HL-60 (cell line): ENCODE measurements at regions not wholly inside any gene's neighbourhood (a gene's known extent, or its start where the extent isn't known, plus 50 kb on each side); places are given as distances from the start of the nearest gene placed in this dataset.

Experiments
- CTCF ChIP-seq: IDR thresholded peaks from one replicate; pipeline ENCODE4 v1.5.1; 2011; ENCODE audit warnings: low read length, control low read depth, inconsistent platforms; ENCODE audit not compliant: insufficient read depth
- POLR2AphosphoS5 ChIP-seq: IDR thresholded peaks from 2 replicates; pipeline ENCODE4 v1.6.1; 2012; ENCODE audit warnings: low read depth

GRCh38 chr7:41608447-41608846 is 94.4 kb downstream of the INHBA start:
- no peak for TF ChIP-seq POLR2AphosphoS5
- no peak for TF ChIP-seq CTCF
